HG03139 (cell line): ENCODE measurements at regions not wholly inside any gene's neighbourhood (a gene's known extent, or its start where the extent isn't known, plus 50 kb on each side); places are given as distances from the start of the nearest gene placed in this dataset.

Experiments
- ATAC-seq: cut with Tn5 transposase; IDR thresholded peaks from one replicate; pipeline ENCODE4 v1.9.1; 2021; ENCODE audit not compliant: unreplicated experiment

DNA sequence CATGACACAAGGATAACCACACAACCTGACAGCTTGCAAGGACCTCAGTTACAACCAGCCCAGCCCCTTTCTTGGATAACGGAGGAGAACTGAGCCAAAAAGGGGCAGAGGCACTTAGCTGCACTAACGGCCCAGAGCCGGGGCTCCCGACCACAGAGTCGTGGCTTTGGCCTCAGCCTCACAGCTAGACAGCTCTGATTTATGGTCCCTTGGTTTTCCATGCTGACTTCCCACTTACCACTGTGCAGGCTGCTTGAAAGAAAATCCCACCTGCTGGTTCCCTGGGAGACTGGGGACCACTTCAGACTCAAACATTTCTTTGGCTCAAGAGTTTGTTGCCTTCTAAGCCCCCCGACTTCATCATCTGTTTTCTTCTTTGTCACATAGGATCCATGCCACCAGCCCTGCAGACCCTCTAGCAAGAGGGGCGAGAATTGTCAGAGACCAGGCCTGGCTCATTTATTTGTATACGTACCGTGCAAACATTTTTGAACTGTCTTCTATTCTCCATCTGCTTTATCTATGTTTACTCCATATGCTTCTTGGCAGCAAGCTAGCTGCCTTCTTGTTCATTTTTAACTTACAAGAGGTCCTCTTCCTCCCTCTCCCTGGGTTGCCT is 352.6 kb upstream of the MYT1L start:
- no peak for ATAC-seq

DNA sequence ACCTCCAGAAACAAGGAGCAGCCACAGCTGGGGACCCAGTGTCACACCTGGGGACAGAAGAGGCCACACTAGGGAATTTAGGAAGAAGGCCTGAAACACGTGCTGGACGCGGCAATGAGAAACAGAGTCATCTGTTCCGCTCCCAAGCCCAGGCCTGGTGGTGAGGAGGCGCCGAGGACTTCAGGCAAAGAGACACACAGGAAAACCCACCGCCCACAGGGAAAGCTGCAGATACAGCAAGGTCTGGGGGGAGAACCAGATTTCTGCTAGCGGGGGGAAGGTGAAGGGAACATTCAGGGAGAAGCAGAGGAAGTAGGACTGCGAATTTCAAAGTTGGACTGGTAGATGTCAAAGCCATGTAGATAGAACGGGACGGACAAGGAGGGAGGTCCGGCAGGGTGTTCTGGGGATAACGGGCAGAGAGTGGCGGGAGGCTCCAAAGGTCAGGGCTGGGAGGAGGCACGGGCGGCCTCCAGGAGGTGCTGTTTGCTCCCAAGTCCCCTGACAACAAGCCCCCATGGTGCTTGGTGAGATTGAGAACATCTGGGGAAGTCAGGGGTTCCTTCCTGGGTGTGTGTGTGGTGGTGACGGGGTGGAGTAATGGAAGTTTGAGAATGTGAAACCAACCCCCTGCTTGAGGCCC is 351.7 kb upstream of the MYT1L start:
- ATAC-seq = no peak

DNA sequence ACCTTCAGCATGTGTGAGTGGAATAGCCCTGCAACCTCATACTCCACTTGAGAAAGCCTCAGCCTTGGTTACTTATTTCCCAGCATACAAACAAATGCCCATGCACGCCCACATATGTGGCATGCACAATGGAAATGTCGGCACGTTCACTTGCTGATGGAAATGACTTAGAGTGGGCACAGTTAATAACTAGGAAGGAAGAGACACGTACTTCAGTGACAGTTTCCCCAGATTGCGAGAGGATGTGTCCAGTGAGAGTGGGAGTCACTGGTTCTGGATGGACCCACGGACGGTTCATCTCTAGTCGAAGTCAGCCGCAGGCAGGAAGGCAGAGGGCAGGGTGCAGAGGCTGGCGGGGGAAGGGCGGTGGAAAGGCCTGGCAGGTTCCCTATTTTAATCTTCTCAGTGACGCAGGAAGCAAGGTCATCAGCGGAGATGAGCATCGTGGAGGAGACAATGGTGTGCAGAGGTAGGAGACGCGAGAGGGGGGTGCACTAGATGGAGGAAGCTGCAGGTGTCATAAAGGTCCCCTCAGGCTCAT is 350.7 kb upstream of the MYT1L start:
- no peak for ATAC-seq

DNA sequence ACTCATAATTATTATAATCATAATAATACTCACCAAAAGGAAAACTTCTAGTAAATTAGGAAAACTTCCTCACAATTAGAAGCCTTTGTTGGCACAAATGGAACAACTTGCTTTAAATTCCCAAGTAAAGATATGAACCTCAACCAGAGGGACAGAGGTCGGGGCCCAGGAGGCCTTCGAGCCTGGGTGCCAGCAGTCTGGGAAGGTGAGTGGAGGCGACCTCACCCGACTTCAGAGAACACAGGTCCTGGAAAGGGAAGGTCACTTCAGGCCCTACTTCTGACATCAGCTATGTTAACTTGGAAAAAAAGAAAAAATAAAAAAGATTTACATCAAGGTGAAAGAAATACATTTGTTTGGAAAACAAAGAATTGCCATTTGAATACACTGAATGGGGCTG is 350.0 kb upstream of the MYT1L start:
- ATAC-seq = no peak

DNA sequence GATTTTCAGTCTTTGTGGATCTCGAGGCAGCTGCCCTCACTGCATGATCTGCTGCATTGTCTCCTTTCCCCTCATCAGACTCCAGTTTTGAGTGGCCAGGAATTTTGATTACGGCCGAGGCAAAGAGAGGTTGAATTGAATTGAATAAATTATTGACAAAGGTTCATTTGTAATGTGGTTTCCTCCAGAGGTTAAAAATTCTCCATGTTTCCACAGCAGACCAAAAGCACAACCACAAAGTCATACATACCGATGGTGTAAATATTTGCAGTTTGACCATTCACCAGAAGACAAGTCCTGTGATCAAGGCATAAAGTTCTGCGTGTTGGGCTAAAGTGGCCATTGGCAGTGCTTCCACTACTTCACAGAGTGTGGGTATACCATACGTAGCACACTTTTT is 343.8 kb upstream of the MYT1L start:
- no peak for ATAC-seq

DNA sequence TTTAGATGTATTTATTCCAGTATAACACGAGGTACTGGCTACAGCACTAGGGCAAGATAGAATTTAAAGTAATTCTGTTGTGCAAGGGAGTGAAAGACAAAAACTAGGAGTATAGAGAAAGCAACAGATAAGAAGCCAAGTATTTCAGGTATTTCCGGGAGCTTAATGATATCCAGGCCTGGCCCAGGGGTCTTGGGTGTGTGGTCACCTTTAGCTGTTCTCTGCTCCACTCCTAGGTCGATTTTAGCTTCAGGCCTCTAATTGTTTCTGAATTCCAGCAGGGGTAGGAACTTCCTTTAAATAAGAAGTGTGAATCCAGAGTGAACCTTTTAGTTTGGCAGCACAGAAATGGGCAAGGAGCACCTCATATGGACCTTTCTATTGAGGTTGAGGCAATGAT is 342.3 kb upstream of the MYT1L start:
- no peak for ATAC-seq

DNA sequence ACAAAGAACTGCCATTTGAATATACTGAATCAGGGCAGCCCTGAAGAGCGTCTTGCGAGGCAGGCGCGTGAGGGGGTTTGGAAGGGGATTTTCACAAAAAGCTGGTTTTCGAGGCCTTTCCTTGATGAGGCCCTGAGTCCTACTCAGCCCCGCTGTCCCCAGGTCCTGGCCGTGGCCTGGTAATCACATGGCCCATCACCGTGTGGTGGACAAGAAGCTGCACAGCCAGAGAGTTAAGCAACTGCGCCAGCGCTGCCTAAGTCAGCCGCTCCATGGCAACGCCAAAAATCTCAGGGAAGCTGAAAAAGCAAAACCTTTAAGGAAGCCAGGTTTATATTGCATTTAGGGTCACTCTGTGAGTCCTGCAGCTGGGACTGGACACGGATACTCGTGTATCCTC is 341.2 kb upstream of the MYT1L start:
- ATAC-seq = no peak

DNA sequence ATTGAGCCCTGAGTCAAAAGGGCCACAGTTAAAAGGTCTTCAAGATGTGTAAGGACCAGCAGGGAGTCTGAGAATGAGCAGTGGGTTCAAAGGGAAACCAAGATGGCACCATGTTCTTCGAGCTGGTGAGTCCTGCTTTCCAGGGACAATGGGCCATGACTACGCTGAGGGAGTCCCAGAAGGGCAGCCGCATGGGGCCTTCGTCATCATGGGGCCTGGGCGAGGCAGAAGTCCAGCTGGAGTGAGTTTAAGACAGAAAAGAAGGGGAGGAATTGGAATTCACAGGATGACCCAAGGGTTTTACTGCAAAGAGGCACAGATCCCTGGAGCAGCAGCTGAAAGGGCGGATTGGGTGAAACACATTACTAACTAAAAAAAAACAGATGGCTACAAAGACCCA is 340.8 kb upstream of the MYT1L start:
- no peak for ATAC-seq

DNA sequence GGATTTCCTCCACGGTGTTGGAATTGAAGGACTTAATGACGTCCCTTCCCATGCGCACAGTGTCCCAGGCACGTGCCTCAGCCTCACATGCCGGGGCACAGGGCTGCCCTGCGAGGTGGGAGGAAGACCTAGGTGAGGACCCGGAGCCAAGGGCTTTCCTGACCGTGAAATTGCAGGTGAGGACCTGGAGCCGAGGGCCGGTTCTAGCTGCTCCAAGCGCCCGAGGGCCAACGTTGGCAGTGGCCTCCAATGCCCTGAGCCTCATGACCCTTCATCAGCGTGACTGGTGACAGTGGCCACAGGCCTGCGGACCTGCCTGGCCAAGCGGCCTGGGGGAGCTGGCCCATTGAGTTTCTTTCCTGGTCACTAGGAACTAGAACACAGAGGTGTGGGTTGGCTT is 338.2 kb upstream of the MYT1L start:
- ATAC-seq = no peak

DNA sequence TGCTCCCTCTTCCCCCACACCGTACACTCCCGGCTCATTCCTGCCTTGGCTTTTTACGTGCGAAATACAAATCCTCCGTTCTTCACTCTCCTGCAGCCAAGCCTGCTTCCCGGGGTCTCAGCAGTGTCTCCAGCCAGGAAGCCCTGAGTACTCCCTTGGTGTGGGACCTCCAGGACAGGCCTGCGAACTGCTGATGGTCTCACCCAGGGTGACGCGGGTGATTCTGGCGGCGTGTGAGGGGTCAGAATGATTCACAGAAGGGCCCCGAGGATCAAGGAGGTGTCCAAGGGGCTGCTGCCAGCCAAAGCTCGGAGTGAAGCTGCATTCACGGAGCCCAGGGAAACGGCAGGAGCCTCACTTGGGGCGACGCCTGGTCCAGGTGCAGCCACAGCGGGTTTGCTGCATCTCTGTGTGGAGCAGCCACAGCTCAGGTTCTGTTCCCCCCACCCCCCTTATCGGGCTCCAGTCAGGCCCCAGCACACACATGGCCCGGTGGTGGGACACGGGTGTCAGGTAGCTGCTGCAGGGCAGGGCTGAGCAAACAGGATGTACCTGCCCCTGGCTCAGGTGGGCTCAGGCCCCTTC is 337.7 kb upstream of the MYT1L start:
- ATAC-seq = no peak

DNA sequence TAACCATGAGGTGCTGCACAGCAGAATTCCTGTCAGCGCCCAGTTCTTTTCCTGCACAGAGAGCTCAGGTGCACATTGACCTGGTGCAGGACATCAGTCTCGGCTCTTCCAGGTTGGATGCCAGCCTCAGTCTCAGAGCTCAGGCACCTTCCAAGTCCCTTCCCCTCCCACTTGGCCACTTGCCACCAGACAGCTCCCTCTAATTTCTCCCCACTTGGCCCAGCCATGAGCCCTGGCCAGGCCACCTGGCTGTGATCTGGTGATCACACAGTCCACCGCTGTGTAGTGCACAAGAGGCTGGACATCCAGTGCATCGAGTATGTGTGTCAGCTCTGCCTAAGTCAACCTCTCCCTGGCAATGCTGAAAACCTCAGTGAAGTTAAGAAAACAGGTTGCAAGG is 336.6 kb upstream of the MYT1L start:
- ATAC-seq = no peak

DNA sequence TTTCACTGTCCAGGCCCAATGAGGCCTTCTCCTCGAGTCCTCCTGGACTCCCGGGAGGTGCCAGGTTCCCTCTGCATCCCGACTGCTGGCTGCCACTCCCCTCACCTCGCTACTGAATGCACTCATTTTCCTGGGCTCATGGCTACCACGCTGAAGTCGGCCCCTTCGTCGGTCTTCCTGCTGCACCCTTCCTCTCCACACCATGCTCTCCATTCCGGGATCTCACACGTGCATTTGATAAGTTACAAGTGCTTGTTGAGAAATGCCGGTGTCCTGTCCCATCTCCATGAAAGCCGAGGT is 334.7 kb upstream of the MYT1L start:
- ATAC-seq = no peak

DNA sequence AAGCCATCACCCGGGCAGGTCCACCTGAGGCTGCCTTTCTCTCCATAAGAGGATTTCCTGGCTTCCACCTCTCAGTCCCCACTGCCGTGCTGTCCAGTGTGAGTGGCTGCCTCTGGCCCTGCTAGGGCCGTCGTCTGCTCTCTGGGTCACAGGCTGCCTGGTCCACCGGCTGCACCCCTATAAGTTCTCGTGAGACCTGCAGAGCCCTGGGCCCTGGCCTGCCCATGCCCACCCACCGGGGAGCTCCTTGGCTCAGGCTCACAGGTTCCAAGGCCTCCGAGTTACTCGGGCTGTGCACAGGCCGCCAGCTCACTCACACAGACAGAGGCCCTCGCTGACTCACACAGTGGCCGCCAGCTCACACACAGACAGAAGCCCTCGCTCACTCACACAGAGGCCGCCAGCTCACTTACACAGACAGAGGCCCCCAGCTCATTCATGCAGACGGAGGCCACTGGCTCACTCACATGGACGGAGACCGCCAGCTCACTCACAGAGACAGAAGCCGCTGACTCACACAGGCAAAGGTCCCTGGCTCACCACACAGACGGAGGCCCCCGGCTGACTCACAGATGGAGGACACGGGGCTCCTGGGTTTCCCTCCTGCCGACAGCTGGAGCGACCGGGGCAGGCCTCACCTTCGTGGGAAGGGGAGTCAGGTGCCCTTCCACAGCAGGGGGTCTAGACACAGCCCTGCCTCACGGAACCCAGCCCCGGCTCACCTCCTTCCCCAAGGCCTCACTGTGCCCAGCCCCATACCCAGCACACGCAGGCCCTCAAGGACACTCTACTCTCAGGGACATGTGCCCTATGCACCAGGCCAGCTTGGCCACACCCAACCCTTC is 334.1 kb upstream of the MYT1L start:
- ATAC-seq = no peak

DNA sequence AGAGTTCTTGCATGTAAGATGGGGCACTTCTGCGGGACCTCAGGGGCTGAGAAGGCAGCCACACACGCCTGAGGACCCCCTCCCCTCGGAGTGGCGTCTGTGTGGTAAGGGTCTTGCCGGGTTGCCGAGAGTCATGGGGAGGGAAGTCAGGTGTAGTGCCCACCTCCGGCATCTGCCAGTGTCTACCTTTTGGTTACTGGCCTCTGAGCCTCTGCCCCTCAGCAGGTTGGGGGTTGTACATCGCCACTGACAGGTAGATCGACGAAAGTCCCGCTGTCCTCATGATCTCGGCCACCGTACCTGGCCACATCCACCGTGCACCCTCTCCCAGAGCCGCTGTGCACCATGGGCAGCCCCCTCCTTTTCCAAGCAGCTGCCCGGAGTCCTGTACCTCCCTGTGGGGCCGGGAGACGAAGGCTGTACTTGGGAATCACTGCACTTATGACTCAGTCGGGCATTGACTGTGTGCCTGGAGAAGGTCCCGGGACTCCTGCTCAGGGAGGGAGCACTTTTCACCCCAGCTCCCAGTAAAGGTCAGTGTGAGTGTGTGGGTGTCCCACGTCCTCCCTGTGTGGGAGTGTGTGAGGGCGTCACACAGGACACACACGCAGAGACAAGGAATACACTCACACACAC is 332.4 kb upstream of the MYT1L start:
- ATAC-seq = no peak

DNA sequence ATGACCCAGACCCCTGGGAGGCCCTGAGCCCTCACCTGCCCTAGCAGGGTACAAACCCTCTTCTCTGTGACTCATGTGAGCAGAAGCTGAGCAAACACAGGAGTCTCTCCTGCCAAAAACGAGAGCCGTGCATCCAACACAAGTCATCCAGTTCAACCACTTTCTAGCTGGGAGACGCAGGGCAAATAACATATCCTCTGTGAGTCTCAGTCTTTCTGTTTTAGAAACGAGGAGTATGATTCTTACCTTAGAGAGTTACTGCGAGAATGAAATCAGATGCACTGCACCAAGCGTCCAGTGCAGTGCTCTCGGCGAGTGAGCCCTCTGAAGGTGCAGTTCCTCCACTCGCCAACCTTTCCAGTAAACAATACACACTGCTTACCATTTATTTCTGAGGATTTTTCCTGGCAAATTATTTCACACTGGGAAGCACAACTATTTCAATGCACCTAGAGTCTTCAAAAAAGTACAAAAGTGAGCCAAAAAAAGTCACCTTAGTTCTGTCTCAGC is 331.8 kb upstream of the MYT1L start:
- no peak for ATAC-seq

DNA sequence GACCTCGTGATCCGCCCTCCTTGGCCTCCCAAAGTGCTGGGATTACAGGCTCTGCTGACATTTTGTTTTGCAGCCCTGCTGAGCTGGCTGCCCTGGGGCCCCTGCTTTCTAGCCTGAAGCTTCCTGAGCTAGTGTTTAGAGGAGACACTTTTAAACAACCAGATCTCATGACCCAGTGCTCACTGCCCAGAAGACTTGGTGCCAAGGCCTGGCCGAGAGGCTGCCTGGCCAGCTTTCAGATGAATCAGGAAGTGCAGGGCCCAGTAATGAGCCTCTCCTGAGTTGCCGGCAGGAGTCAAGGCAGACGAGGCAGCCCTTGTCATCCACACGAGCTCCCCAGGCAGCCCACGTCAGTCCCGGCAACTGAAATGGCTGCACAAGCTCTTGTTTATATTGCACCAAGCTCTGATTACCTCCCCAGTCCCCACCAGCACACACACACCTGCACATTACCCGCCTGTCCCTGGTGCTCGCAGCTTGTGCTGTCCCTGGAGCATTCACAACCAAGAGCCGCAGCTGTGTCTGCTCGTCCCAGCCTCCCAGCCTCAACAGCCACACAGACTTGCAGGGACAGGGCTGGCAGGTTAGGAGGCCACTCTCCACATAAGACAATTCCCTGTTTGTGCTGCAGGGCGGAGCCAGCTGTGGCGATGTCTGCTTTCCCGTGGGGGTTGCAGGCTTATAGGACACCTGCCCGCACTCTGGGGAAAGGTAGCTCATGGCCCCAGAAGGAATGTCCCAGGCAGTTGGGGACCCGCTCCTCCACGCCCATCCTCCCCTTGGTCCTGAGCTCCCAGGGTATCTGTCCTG is 331.2 kb upstream of the MYT1L start:
- no peak for ATAC-seq

DNA sequence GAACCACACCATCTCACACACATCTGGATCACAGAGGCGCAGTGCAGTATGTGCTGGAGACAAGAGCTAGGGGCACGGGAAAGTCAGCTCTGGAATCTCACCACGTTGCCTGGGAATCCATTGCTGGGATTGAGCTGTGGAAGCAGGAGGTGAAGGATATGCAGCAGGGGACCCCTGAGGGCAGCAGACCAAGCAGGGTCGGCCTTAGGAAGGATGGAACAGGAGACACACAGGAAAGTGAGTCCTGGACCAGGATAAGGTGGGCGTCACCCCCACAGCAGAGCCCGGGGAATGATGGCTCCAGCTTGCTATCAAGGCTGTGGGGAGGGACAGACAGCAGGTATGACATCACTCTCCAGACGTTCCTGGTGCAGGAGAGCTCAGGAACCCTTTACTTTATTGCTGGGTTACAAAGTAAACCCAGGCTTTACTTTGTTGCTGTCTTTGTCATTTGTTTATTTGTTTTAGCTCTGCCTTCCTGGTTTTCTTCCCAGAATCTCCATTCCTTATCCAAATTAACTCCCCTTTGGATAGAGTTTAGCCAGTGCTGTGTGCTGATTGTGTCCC is 329.8 kb upstream of the MYT1L start:
- no peak for ATAC-seq

DNA sequence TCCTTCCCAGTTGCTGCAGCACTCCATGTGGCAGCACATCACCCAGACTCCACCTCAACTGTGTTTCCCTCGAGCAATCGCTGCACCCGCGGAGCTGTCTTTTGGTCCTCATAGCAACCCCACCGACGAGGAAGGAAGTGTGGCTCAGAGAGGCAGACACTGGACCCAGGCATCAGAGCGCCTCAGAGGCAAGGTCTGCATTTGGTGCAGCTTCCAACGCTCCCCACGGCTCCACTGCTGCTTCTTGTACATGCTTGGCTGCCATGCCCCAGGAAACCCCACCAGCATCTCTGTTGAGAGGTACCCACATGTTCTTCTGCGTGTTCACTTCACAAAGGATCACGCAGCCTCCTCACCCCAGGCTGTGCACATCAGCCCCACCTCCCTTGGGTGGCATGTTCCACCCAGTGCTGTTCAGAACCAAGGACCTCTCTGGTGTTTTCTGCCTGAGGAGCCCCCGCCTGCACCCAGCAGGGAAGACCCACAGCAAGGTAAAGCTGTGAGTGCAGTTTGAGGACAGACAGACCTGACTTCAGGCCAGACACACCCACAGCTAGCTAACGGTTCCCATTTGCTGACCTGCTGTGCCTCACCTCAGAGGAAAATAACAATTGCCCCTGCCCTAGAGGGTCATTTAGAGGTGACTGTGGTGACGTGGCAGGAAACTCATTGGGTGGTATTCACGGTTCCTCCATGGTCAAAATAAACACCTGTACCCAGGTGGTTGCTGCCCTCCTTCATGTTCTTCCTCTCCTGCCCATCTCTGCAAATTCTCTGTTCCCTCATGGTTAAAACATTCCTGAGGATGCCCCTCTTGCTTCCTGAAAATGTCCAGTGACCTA is 326.3 kb upstream of the MYT1L start:
- ATAC-seq = no peak
